OCI-LY7 (cell line): ENCODE measurements at regions not wholly inside any gene's neighbourhood (a gene's known extent, or its start where the extent isn't known, plus 50 kb on each side); places are given as distances from the start of the nearest gene placed in this dataset.
"Not testable (repeated sequence)": the region's sequence is repeated elsewhere in the genome, so short reads cannot be mapped to it uniquely, and the experiment has no call there.

ENCODE experiments used
- BruUV-seq: library from RNA; stranded (reverse); fragments of 400-500 nt; replicated peaks from 2 replicates; lab custom pipeline; 2021; lab: Mats Ljungman, UMichigan
- CTCF ChIA-PET: fragments of 300-600 bp; sonication (Branson Sonifier 250); formaldehyde crosslinking; loops from one replicate; lab custom pipeline; 2022; ENCODE audit warnings: antibody characterized with exemption; ENCODE audit not compliant: unreplicated experiment; lab: Charles Lee
- POLR2A ChIA-PET: fragments of 300-600 bp; sonication (Branson Sonifier 250); formaldehyde crosslinking; loops from one replicate; lab custom pipeline; 2022; ENCODE audit warnings: antibody characterized with exemption; lab: Charles Lee
- DNase-seq: peaks from one replicate; pipeline ENCODE4 v3.0.0-alpha.2; 2015; ENCODE audit warnings: low spot score
- H2AFZ ChIP-seq: fragments of 200-600 bp; sonication (generic), shearing (Covaris generic); 2 replicates; pipeline ENCODE4 v1.6.1; 2014; ENCODE audit warnings: mild to moderate bottlenecking, antibody characterized with exemption, low read length, moderate library complexity
- H3K27ac ChIP-seq: fragments of 200-600 bp; sonication (generic); 2 replicates; pipeline ENCODE4 v1.5.1; 2014; ENCODE audit warnings: mixed run types, low read depth, mild to moderate bottlenecking, moderate library complexity, low read length, inconsistent platforms; ENCODE audit not compliant: poor library complexity, severe bottlenecking
- H3K36me3 ChIP-seq: fragments of 200-600 bp; sonication (generic); 2 replicates; pipeline ENCODE4 v1.6.1; 2014; ENCODE audit warnings: mild to moderate bottlenecking, antibody characterized with exemption, low read length, moderate library complexity, mixed read lengths; ENCODE audit not compliant: insufficient read depth
- H3K4me1 ChIP-seq: fragments of 200-600 bp; sonication (generic); 2 replicates; pipeline ENCODE4 v1.5.1; 2014; ENCODE audit warnings: mild to moderate bottlenecking, low read length; ENCODE audit not compliant: insufficient read depth, poor library complexity, severe bottlenecking
- H3K4me2 ChIP-seq: fragments of 200-600 bp; sonication (generic); 2 replicates; pipeline ENCODE4 v1.6.1; 2014; ENCODE audit warnings: mild to moderate bottlenecking, low read length
- H3K4me3 ChIP-seq: fragments of 200-600 bp; sonication (generic); 2 replicates; pipeline ENCODE4 v1.5.1; 2014; ENCODE audit warnings: mild to moderate bottlenecking, low read depth, low read length; ENCODE audit not compliant: poor library complexity, severe bottlenecking
- H3K79me2 ChIP-seq: fragments of 200-600 bp; sonication (generic); 2 replicates; pipeline ENCODE4 v1.6.1; 2016; ENCODE audit warnings: low read depth, mild to moderate bottlenecking, low read length, moderate library complexity, mixed read lengths; ENCODE audit not compliant: insufficient read depth
- H3K9me2 ChIP-seq: fragments of 200-600 bp; sonication (generic); 2 replicates; pipeline ENCODE4 v1.6.1; 2016; ENCODE audit warnings: mild to moderate bottlenecking, low read length, mixed read lengths; ENCODE audit not compliant: insufficient read depth
- H3K9me3 ChIP-seq: fragments of 200-600 bp; sonication (generic); 2 replicates; pipeline ENCODE4 v1.6.1; 2014; ENCODE audit warnings: mild to moderate bottlenecking, mixed run types, low read length, mixed read lengths
- H4K20me1 ChIP-seq: fragments of 200-600 bp; sonication (generic); 2 replicates; pipeline ENCODE4 v1.6.1; 2014; ENCODE audit warnings: mild to moderate bottlenecking, antibody characterized with exemption, low read length, moderate library complexity, mixed read lengths; ENCODE audit not compliant: insufficient read depth
- EZH2phosphoT487 ChIP-seq: fragments of 200-600 bp; sonication (generic); IDR thresholded peaks from 2 replicates; pipeline ENCODE4 v1.6.1; 2018; ENCODE audit warnings: low read depth, borderline replicate concordance, mild to moderate bottlenecking, mixed run types, antibody characterized with exemption, low read length, moderate library complexity, mixed read lengths
- intact Hi-C: fragments of 100-400 bp; cut with micrococcal nuclease; formaldehyde crosslinking; loops from one replicate; pipeline ENCODE4 v1.10.0; 2022; ENCODE audit not compliant: unreplicated experiment
- TF ChIP-seq, protein P1 (sequence below): fragments of 200-600 bp; sonication (generic); conservative IDR thresholded peaks from 2 replicates; pipeline ENCODE4 v1.5.1; 2014; ENCODE audit warnings: mild to moderate bottlenecking, antibody characterized with exemption, low read length, moderate library complexity, mixed read lengths

DNA sequence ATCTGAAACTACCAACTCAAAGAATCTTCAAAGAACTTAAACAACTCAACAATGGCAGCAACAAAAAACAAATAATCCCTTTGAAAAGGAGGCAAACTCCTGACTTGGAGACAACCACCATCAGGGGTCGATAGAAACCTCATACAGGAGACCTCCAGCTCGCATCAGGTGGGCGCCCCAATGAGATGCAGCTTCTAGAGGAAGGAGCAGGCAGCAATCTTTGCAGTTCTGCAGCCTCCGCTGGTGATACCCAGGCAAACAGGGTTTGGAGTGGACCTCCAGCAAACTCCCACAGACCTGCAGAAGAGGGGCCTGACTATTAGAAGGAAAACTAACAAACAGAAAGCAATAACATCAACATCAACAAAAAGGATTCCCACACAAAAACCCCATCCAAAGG lies 93.2 kb downstream of the CYLC1 start:
- H3K4me3 ChIP-seq, H3K9me3 ChIP-seq, H3K4me1 ChIP-seq, H3K4me2 ChIP-seq, CTCF ChIA-PET, POLR2A ChIA-PET, H2AFZ ChIP-seq, BruUV-seq, H4K20me1 ChIP-seq, H3K79me2 ChIP-seq, DNase-seq, H3K9me2 ChIP-seq, H3K27ac ChIP-seq, intact Hi-C loops, H3K36me3 ChIP-seq: not testable (repeated sequence)

DNA sequence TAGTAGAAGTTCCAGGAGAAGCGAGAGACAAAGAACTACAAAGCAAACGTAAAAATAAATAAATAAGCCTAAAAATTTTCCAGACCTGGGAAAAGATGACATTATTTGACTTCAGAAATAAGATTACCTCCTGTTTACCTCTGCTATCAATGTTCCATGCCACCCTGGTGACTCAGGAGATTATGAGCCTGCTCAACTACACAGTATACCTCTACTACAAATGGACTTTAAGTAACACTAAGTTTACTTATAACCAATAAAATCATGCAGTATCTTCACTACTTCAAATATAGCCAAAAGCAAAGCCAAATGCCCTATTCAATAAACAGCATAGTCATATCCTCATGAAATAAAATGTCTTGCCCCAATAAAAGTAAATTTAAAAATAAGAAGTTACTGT lies 105.4 kb downstream of the CYLC1 start:
- H2AFZ ChIP-seq = no peak overlapping the region
- H3K4me2 ChIP-seq = no peak overlapping the region
- ChIA-PET POLR2A (no interaction called here), CTCF (no interaction called here)
- no peak overlapping the region for H3K27ac ChIP-seq
- H3K9me3 ChIP-seq = no peaks in the 10 kb centered on the region
- no peaks in the 10 kb centered on the region for H3K36me3 ChIP-seq
- TF ChIP-seq EZH2phosphoT487 = no peak
- TF ChIP-seq, protein P1, sequence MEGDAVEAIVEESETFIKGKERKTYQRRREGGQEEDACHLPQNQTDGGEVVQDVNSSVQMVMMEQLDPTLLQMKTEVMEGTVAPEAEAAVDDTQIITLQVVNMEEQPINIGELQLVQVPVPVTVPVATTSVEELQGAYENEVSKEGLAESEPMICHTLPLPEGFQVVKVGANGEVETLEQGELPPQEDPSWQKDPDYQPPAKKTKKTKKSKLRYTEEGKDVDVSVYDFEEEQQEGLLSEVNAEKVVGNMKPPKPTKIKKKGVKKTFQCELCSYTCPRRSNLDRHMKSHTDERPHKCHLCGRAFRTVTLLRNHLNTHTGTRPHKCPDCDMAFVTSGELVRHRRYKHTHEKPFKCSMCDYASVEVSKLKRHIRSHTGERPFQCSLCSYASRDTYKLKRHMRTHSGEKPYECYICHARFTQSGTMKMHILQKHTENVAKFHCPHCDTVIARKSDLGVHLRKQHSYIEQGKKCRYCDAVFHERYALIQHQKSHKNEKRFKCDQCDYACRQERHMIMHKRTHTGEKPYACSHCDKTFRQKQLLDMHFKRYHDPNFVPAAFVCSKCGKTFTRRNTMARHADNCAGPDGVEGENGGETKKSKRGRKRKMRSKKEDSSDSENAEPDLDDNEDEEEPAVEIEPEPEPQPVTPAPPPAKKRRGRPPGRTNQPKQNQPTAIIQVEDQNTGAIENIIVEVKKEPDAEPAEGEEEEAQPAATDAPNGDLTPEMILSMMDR = no peak
- no peak overlapping the region for H3K4me3 ChIP-seq
- no peaks in the 10 kb centered on the region for H3K79me2 ChIP-seq
- H4K20me1 ChIP-seq = no peaks in the 10 kb centered on the region
- no peaks in the 10 kb centered on the region for H3K9me2 ChIP-seq
- no TSS peak for BruUV-seq
- DNase-seq = no peak
- intact Hi-C loops = no loop called here
- H3K4me1 ChIP-seq = no peaks in the 10 kb centered on the region

DNA sequence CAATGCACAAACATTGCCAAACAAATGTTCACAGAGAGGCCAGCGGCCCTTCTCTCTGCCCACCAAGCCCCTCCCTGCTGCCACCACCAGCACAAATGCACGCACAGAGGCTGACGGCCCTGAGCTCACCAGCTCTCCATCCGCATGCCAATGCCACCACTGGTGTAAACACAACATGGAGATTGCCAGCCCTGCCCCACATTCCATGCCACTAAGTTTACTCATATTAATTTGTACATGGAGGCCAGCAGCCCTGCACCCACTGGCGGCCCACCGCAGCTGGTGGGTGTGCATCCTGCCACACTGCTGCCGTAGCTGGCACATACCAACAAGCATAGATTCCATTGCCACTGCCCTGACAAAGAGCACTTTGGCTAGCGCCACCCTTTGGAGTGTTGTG lies 124.0 kb downstream of the CYLC1 start:
- Histone ChIP-seq H3K79me2 (no peaks in the 10 kb centered on the region), H3K4me1 (no peaks in the 10 kb centered on the region), H3K9me2 (no peaks in the 10 kb centered on the region), H2AFZ (no peak overlapping the region), H3K36me3 (no peaks in the 10 kb centered on the region), H3K27ac (no peak overlapping the region), H4K20me1 (no peaks in the 10 kb centered on the region), H3K4me2 (no peak overlapping the region), H3K4me3 (no peak overlapping the region), H3K9me3 (no peaks in the 10 kb centered on the region)
- ChIA-PET CTCF (no interaction called here), POLR2A (no interaction called here)
- intact Hi-C loops = no loop called here
- no peak for DNase-seq
- BruUV-seq = no TSS peak
- TF ChIP-seq, protein P1 = no peak
- TF ChIP-seq EZH2phosphoT487 = no peak

DNA sequence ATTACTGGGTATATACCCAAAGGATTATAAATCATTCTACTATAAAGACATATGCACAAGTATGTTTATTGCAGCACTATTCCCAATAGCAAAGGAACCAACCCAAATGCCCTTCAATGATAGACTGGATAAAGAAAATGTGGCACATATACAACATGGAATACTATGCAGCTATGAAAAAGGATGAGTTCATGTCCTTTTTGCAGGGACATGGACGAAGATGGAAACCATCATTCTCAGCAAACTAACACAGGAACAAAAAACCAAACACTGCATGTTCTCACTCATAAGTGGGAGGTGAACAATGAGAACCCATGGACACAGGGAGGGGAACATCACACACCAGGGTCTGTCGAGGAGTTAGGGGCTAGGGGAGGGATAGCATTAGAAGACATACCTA lies 129.2 kb downstream of the CYLC1 start:
- H3K9me2 ChIP-seq, CTCF ChIA-PET: not testable (repeated sequence)

More for the DNA sequence above, 129.2 kb downstream of the CYLC1 start:
- H3K4me3 ChIP-seq, BruUV-seq, H2AFZ ChIP-seq, H3K79me2 ChIP-seq, H3K27ac ChIP-seq, H4K20me1 ChIP-seq, DNase-seq, H3K36me3 ChIP-seq, H3K4me1 ChIP-seq, H3K4me2 ChIP-seq, intact Hi-C loops, H3K9me3 ChIP-seq: not testable (repeated sequence)
- POLR2A ChIA-PET = interaction anchor here (0.6 kb wide), 1 partner anchor 154 kb away, joined by 3 read pairs; no protein-coding TSS in a partner anchor
